Daoy (cell line): ENCODE measurements at regions not wholly inside any gene's neighbourhood (a gene's known extent, or its start where the extent isn't known, plus 50 kb on each side); places are given as distances from the start of the nearest gene placed in this dataset.
"Not testable (repeated sequence)": the region's sequence is repeated elsewhere in the genome, so short reads cannot be mapped to it uniquely, and the experiment has no call there.

ENCODE experiments used
- DNase-seq: peaks from one replicate; pipeline ENCODE4 v3.0.0-alpha.2; 2015; ENCODE audit warnings: low read depth

DNA sequence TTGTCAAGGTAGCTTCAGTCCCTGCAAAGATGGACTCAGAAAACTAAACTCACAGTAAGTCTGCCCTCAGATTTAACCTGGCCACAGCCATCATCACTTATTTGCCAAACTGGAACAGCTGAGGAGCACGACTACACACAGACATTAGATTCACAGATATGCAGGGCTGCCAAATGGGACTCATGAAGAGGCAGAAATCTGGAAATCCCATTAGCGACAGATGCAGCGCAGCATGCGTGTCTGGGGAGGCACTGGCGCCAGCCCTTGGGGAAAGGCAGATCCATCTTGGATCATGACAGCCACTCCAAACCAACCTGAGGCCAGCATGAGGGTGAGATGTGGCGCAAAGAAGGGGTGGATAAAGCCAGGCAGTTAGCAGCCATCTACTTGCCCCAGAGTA, 160.7 kb upstream of the TSC22D2 start:
- DNase-seq, result no peak

GRCh38 chr3:150243466-150243865, 164.6 kb upstream of the TSC22D2 start:
- no peak for DNase-seq

- DNase-seq, result no peak
Observed at GRCh38 chr3:150242220-150242936, 165.7 kb upstream of the TSC22D2 start.

GRCh38 chr3:150240891-150241290, 167.2 kb upstream of the TSC22D2 start:
- no peak for DNase-seq

GRCh38 chr3:150239766-150240165, 168.3 kb upstream of the TSC22D2 start:
- no peak for DNase-seq

DNA sequence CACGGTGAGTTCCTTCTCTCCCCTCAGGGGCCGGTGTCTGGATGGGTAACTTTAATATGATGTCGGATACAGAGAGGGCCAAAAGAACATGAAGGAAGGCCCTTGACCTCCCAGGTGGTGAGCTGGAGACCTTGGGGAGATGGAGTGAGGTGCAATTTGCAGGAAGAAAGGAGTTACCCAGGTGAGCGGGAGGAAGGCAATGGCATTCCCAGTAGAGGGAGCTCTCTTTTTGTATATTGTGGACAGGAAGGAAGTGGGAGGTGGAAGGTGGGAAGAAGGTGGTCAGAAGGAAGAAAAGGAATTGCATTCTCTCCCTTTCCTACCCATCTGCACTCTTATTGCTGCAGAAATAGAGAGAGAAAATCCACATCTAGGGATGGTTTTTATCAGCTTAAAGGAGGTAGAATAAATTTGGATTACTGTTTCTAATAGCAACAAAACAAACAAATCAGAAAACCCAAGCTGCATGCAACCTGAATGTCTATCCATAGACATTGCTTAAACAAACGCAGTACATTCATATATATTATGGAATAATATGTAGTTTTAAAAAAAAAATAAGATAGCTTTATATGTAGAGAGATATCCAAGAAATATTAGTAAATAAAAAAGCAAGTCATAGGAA, 169.0 kb upstream of the TSC22D2 start:
- DNase-seq, result peak; percentile 35

DNA sequence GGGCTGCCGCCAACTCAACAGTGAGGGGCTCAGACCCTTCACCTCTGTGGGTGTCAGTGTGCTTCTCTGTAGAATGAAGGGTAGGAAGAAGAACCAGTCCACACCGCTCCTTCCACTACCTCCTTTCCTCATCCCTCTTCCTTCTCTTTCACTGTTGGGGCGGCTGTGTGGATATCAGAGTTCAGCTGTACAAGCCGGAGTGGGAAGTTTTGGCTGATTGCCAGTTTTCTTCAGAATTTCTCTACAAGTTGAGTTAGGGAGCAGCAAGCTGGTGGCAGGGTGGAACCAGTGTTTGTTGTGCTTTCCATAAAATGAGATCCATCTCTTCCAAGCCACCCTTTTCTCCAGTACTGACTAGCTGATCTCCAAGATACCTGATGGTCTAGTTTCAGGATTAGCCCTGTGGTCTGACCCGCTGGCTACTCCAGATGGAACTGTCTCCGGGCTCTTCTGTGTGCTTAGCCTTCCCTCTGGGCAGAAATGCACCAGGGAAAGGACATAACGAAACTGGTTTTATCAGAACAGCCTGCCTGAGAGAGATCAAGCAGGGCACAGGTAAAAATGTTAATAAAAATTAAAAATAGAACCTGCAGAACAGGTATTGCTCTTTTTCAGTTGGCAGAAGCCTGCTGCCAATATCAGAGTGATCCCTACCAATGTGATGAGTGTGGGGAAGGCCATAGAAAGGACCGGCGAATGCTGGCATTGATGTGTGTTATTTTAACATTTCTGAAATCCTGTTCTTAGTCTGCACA, 169.9 kb upstream of the TSC22D2 start:
- no peak for DNase-seq

DNA sequence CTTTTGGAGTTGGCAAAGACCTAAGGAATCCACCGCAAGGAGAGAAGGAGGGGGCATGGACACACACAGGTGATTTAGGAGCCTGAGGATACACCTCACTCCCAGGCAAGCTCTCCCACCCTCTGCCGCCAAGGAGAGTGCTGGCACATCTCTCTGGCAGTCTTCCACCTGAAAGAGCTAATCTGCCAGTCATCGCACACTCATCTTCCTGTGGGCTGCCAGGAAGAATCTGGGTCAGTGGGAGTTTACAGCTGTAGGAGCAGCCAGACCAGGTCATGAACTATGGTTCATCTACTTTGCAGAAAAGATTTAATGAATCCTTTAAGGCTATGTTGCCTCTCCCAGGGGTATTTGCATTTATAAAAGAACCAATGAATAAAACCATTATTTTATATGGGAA, 170.6 kb upstream of the TSC22D2 start:
- DNase-seq, result peak; percentile 93

DNA sequence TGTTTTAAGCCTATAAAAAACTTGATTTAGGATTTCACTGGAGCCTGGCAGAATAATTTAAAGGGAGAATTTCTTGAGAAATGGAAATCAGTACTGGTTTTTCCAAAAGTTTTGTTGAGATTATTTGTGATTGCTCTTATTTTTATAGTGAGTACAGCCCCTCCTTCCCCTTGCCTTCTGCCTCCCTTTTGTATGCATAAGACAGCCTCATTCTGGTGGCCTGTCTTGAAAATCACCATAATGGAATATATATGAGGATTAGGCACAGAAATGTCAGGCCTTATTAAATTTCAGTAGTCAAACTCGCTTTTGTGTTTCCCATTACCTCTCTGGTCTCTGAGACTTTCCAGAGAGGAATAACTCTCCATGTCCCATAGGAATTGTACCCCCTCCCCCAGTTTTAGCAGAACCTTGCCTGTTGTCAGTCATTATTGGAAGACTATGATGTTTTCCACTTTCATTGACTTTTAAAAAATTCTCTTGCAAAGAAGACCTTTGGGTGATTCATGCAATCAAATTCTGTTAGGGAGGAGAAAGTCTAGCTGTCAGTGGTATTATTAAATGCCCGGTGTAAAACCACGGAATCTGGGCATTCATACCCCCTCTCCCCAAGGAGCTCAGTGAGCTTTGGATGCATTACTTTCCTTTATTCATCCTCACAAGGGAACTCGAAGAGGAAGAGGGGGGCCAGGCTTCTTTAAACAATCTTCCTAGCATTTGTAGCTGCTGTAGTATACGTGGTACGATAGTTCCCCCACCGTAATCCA, 171.6 kb upstream of the TSC22D2 start:
- peak; percentile 66 for DNase-seq

- peak; percentile 38 for DNase-seq
Observed at GRCh38 chr3:150235799-150236198, 172.3 kb upstream of the TSC22D2 start.

DNA sequence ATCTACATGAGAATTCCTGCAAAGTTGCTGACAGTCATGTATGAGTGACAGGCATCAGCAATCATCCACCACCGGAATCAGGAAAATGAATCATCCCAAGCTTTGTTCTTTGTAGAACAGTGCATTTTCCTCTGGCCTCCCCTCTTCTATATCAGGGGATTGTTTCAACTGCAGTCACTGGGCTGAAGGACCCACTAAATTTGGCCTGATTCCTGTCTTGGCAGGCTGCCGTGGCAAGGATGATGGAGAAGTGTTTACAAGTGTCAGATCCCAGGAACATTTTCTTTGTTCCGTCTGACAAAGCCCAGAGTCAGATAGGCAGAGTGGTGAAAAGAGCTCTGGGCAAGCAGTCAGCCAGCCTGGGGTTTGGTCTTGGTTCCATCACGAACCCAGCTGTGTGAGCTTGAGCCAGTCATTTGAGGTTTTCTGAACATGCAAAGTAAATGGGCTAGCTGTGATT, 175.1 kb upstream of the TSC22D2 start:
- peak; percentile 67 for DNase-seq

GRCh38 chr3:150230037-150230436, 178.1 kb upstream of the TSC22D2 start:
- DNase-seq, result no peak

- not testable (repeated sequence) for DNase-seq
Observed at GRCh38 chr3:150228626-150229025, 179.5 kb upstream of the TSC22D2 start.

- DNase-seq, result peak; percentile 81
Observed at GRCh38 chr3:150227839-150228238, 180.3 kb upstream of the TSC22D2 start.

DNA sequence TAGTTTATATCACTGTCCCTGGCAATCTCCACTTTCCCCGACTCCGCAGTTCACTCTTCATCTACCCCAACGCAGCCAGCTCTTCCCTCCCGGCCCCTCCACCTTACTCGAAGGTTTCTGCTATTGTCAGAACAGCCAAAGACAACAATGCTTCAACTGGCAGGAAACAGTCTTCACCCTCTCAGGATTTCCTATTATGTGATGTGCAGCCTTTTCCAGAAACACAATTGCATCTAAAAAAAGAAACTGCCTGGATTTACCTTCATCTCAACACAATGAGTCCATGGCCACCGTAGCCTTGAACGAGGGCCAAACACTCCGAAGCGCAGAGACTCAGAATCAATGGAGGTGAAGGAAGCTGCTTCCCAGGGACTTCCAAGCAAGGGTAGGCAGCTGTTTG, 182.1 kb upstream of the TSC22D2 start:
- no peak for DNase-seq

GRCh38 chr3:150223558-150223957, 184.5 kb upstream of the TSC22D2 start:
- no peak for DNase-seq

- no peak for DNase-seq
Observed at GRCh38 chr3:150222691-150223489, 185.2 kb upstream of the TSC22D2 start.

DNA sequence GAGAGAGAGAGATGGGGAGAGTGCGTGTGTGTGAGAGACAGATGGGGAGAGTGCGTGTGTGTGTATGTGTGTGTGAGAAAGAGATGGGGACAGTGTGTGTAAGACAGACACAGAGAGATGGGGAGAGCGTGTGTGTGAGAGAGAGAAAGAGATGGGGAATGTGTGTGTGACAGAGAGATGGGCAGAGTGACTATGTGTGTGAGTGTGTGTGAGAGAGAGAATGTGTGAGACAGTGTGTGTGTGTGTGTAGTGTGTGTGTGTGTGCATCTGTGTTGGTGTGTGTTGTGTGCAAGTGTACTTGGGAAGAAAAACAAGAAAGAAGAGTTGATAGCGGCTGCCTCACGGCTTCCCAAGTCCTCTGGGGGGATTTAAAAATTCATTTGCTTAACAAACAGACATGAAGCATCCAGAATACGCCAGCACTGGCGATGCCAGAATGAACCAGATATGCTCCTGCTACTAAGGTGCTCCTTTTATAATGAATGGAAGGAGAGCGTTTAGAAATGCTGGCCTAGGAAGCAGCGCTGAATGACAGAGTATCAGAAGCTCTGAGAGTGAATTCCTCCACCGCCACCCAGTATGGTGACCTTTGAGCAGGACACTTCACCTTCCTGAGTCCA, 186.1 kb upstream of the TSC22D2 start:
- no peak for DNase-seq

DNA sequence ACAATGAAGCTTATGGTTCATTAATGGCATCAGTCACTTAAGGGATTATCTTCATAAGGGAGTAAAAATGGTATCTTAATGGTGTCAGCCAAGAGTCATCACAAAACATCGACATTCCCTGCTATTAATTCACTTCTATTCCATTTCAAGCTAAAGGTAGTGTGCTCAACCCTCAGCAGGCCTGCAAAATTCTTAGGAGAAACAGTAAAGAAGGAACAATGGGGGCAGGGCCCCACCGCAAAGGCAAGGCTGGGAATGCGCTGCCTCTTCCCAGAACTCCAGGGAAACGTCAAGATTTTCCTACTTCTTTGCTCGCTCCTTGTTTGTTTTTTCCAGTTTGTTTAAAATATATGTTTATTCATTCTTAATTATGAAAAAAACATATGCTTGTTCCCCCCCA, 187.3 kb upstream of the TSC22D2 start:
- no peak for DNase-seq

GRCh38 chr3:150220041-150220440, 188.1 kb upstream of the TSC22D2 start:
- no peak for DNase-seq

DNA sequence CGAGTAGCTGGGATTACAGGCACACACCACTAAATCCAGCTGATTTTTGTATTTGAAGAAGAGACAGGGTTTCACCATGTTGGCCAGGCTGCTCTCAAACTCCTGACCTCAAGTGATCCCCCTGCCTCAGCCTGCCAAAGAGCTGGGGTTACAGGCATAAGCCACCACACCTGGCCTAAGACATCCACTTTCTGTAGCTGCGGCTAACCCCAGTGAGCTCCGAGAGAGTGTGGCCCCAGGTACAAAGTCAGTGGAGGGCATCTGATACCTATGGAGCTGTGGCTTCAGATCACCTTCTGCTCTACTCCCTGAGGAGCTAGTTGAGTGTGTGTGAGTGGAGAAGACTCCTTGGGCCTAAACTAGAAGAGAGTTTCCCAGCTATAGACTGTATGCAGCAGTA, 189.3 kb upstream of the TSC22D2 start:
- no peak for DNase-seq
